ENCODE measurements at regions not wholly inside any gene's neighbourhood (a gene's known extent, or its start where the extent isn't known, plus 50 kb on each side); places are given as distances from the start of the nearest gene placed in this dataset.
"Not testable (repeated sequence)": the region's sequence is repeated elsewhere in the genome, so short reads cannot be mapped to it uniquely, and the experiment has no call there.

DNA sequence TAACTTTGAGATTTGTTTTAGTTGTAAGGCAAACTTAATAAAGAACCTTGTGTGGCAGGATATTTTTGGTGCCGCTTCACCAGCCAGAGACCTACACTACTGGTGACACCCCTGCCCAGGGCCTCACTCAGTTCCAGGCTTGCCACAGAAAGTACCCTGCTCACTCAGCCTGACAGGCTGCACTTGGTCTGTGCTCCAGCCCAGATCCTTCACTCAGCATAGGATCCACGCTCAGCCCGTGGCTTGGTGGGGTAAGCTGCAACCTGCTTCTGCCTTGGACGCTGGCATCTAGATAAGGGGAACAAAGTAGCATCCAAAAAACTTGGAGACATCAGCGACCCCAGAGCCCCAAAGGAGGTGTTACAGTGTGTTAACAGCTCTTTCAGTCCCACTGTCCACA, 825.5 kb downstream of the EPHA3 start:
- Histone ChIP-seq H3K9me3 (peaks cover 0 to 7% (median 0%) of the 10 kb centered on the region in 4 donors), H3K27me3 (no peaks in the 10 kb centered on the region), H3K4me3 (no peak overlapping the region), H3K36me3 (no peaks in the 10 kb centered on the region), H3K4me1 (no peaks in the 10 kb centered on the region), H3K27ac (no peak overlapping the region)
- WGBS, 2 donors: 92 to 93% methylated on average over 5 of the region's 5 CpGs
- DNase-seq (ENCODE audit: low spot score in 2 of 2): no peak
- TF ChIP-seq EP300 (IDR thresholded peaks at IDR 0.05): no peak
- no peak for TF ChIP-seq POLR2A (IDR thresholded peaks at IDR 0.05)
- TF ChIP-seq, protein P1, sequence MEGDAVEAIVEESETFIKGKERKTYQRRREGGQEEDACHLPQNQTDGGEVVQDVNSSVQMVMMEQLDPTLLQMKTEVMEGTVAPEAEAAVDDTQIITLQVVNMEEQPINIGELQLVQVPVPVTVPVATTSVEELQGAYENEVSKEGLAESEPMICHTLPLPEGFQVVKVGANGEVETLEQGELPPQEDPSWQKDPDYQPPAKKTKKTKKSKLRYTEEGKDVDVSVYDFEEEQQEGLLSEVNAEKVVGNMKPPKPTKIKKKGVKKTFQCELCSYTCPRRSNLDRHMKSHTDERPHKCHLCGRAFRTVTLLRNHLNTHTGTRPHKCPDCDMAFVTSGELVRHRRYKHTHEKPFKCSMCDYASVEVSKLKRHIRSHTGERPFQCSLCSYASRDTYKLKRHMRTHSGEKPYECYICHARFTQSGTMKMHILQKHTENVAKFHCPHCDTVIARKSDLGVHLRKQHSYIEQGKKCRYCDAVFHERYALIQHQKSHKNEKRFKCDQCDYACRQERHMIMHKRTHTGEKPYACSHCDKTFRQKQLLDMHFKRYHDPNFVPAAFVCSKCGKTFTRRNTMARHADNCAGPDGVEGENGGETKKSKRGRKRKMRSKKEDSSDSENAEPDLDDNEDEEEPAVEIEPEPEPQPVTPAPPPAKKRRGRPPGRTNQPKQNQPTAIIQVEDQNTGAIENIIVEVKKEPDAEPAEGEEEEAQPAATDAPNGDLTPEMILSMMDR (IDR thresholded peaks at IDR 0.05): no peak

DNA sequence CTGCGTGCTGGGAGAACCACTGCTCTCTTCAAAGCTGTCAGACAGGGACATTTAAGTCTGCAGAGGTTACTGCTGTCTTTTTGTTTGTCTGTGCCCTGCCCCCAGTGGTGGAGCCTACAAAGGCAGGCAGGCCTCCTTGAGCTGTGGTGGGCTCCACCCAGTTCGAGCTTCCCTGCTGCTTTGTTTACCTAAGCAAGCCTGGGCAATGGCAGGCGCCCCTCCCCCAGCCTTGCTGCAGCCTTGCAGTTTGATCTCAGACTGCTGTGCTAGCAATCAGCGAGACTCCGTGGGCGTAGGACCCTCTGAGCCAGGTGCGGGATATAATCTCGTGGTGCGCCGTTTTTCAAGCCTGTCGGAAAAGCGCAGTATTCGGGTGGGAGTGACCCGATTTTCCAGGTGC, 837.0 kb downstream of the EPHA3 start:
- H3K4me1 ChIP-seq: peaks cover 0 to 13% (median 0%) of the 10 kb centered on the region in 4 donors
- not testable (repeated sequence) for DNase-seq (ENCODE audit: low spot score in 2 of 2); H3K27ac ChIP-seq; H3K4me3 ChIP-seq; H3K9me3 ChIP-seq; H3K27me3 ChIP-seq; H3K36me3 ChIP-seq
- 88 to 89% methylated on average over 12 to 13 of the region's 14 CpGs for WGBS, 2 donors

DNA sequence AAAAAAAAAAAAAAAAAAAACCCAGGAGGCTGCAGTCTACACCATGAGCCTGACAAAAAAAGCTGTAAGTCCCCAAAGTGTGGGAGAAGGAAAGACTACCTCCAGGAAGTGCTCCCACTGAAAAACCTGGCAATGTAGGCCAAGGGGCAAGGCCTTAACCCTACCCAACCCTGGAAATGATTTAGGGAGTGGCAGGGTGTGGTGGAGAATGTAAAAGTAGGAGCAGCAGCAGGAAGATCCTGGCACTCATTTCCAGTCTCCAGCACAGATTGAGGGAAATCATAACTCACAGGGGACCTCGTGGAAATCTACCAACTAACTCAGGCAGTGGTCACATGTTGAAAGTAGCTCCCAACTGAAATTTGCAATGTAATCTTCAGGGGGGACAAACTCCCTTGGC, 839.5 kb downstream of the EPHA3 start:
- H3K4me3 ChIP-seq: no peak overlapping the region
- DNase-seq (ENCODE audit: low spot score in 2 of 2): no peak
- H3K27ac ChIP-seq: no peak overlapping the region
- WGBS, 2 donors: 58 to 80% methylated on average over 1 of the region's 1 CpG
- peaks cover 0 to 4% (median 0%) of the 10 kb centered on the region in 4 donors for H3K9me3 ChIP-seq
- no peaks in the 10 kb centered on the region for H3K36me3 ChIP-seq
- H3K27me3 ChIP-seq: no peaks in the 10 kb centered on the region
- peaks cover 0 to 13% (median 0%) of the 10 kb centered on the region in 4 donors for H3K4me1 ChIP-seq
- TF ChIP-seq EP300 (IDR thresholded peaks at IDR 0.05) (no peak), POLR2A (IDR thresholded peaks at IDR 0.05) (no peak)
- TF ChIP-seq, protein P1 (IDR thresholded peaks at IDR 0.05): no peak

DNA sequence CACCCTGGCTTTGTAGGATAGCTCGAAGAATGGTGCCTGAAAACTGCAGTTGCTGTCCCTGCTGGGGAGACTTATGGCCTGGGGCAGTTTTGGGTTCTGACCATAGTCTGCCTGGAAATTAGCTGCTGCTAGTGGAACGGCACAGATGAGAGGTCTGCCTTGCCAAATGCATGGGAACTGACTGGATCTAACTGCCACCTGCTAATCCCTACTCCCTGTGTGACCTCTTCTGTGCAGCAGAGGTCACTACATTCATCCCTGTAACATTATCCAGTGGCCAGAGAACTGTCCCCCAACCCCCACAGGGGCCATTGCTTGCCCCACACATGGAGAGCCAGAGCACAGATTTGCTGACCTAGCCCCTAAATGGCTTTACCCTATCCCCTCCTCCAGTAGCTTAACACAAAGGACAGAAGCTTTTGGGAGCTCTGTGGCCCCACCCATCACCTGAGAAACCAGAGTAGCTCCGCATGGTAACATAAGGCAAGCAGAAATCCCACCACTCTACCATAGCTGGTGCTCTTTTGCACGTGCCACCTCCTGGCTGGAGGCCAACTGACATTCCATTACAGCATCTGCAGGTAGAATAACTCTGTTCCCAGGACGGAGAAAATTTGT, 840.0 kb downstream of the EPHA3 start:
- WGBS, 2 donors: 58 to 80% methylated on average over 5 of the region's 5 CpGs
- H3K4me3 ChIP-seq: no peak overlapping the region
- no peak overlapping the region for H3K27ac ChIP-seq
- peaks cover 0 to 13% (median 0%) of the 10 kb centered on the region in 4 donors for H3K4me1 ChIP-seq
- H3K36me3 ChIP-seq: no peaks in the 10 kb centered on the region
- H3K9me3 ChIP-seq: no peaks in the 10 kb centered on the region
- no peak for DNase-seq (ENCODE audit: low spot score in 2 of 2)
- H3K27me3 ChIP-seq: no peaks in the 10 kb centered on the region
- no peak for TF ChIP-seq EP300 (IDR thresholded peaks at IDR 0.05)
- no peak for TF ChIP-seq POLR2A (IDR thresholded peaks at IDR 0.05)
- TF ChIP-seq, protein P1 (IDR thresholded peaks at IDR 0.05): no peak

DNA sequence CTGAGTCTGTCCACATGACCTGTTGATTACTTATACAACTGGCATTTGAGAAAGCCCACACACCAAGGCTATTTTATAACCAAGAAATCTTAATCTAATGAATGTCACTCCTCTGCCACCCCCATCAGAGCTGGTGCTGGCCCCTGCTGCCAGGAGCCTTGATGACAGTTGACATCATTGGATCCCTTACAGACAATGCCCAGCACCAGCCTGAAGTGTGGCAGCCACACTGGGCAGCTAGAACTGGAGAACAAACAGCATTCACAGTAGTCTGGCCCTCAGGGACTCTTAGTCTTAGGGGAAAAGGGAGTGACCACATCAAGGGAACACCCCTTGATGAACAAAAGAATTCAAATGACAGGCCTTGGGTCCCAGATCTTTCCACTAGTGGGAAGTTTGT, 840.6 kb downstream of the EPHA3 start:
- TF ChIP-seq POLR2A (IDR thresholded peaks at IDR 0.05): no peak
- Histone ChIP-seq H3K27ac (no peak overlapping the region), H3K36me3 (no peaks in the 10 kb centered on the region), H3K27me3 (no peaks in the 10 kb centered on the region), H3K4me1 (peaks cover 0 to 13% (median 0%) of the 10 kb centered on the region in 4 donors), H3K9me3 (no peaks in the 10 kb centered on the region), H3K4me3 (no peak overlapping the region)
- no peak for DNase-seq (ENCODE audit: low spot score in 2 of 2)

DNA sequence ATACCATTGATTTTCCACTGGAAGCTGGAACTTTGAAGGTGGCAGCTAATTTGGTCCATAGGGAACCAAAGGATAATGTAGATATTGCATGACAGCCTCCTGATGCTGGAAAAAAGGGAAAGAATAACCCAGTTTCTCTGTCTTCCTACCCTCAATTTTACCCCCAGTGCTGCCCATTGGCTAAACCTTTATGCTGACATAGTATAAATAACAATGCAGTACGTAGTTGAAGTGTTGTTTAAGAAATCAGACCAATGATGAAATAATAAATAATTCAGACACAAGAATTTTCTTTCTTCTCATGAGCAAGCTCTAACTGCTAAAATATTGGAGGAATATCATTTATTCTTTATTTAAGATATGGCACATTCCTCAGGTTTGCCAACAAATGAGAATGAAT, 843.4 kb downstream of the EPHA3 start:
- Histone ChIP-seq H3K27me3 (no peaks in the 10 kb centered on the region), H3K4me1 (peaks cover 0 to 13% (median 0%) of the 10 kb centered on the region in 4 donors), H3K9me3 (no peaks in the 10 kb centered on the region), H3K27ac (no peak overlapping the region), H3K36me3 (no peaks in the 10 kb centered on the region), H3K4me3 (no peak overlapping the region)
- TF ChIP-seq POLR2A (IDR thresholded peaks at IDR 0.05) (no peak), EP300 (IDR thresholded peaks at IDR 0.05) (no peak)
- TF ChIP-seq, protein P1 (IDR thresholded peaks at IDR 0.05): no peak
- DNase-seq (ENCODE audit: low spot score in 2 of 2): no peak
- 50 to 55% methylated on average over 1 of the region's 1 CpG for WGBS, 2 donors
